AG04449 (cell line): ENCODE measurements at regions not wholly inside any gene's neighbourhood (a gene's known extent, or its start where the extent isn't known, plus 50 kb on each side); places are given as distances from the start of the nearest gene placed in this dataset.

Experiments
- CTCF ChIA-PET: fragments of 350-600 bp; formaldehyde crosslinking; extraction: SDS; loops from one replicate; lab custom pipeline; 2021; ENCODE audit warnings: antibody characterized with exemption; lab: Yijun Ruan, JAX
- POLR2A ChIA-PET: fragments of 400-600, 350-600 bp; formaldehyde crosslinking; extraction: SDS; loops from one replicate; lab custom pipeline; 2020; ENCODE audit warnings: antibody characterized with exemption, inconsistent platforms; lab: Yijun Ruan, JAX
- DNase-seq: peaks from one replicate; pipeline ENCODE4 v3.0.0-alpha.2; 2010; ENCODE audit warnings: low read depth, low spot score
- H3K4me3 ChIP-seq: 2 replicates; pipeline ENCODE4 v1.5.1; 2011; ENCODE audit warnings: low read depth, mild to moderate bottlenecking, control low read depth, low read length
- CTCF ChIP-seq: IDR thresholded peaks from one replicate; pipeline ENCODE4 v1.5.1; 2011; ENCODE audit warnings: mild to moderate bottlenecking, moderate library complexity, low read length, control low read depth, inconsistent platforms; ENCODE audit not compliant: insufficient read depth; ENCODE audit errors: missing control alignments

DNA sequence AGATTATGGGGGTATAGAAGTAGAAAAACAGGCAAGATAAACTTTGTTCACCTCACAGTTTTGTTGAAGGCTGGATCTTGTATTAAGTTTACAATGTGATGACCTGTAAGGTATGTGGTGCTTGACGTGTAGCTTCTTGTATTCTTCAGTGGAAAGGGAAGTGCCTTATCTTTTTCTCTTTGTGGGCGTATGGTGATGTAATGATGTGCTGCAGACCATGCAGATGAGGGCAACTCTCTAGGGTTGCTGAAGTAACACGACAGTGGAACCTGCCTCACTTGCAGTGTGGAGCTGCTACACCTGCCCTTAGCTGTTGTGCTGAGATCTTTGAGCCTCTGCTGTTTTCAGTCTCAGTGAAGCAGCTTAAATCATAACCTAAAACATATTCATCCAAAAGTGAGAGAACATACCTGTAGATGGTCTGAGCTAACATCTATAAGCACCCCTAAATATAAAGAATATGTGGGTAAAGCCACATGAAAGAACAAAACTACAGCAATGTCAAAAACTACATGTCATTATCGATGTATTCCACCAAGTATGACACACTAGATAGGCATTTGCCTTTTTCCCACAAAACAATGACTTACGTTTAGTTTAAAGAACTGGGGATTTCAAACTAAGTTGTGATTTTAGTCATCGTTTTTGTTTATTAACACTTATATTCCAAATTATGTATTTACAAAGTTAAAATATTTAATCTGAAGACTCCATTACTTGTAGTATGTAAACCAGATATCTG, 1144.1 kb downstream of the CNTNAP5 start:
- H3K4me3 ChIP-seq: no peak overlapping the region
- TF ChIP-seq CTCF: no peak
- ChIA-PET POLR2A (no interaction called here), CTCF (no interaction called here)
- DNase-seq: no peak

GRCh38 chr2:125169764-125170146, 1144.7 kb downstream of the CNTNAP5 start:
- CTCF ChIA-PET: no interaction called here
- H3K4me3 ChIP-seq: no peak overlapping the region
- POLR2A ChIA-PET: no interaction called here
- DNase-seq: no peak
- TF ChIP-seq CTCF: no peak

DNA sequence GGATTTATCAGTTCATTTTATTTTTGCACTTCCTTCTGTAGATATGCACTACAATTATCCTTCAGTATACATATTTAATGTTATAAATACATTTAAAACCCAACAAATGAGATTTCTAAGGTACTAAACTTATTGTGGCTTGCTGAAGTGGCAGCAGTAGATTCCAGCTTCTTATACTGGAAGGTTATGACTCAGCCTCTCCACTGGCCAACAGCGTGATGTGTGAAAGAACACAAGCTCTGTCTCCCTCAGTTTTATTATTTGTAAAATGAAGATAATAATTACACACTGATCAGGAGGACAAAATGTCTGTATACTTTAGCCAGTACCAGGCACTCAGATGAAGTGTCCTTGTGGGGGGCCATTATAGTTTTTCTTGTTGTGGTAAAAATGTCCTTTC, 1147.1 kb downstream of the CNTNAP5 start:
- POLR2A ChIA-PET: no interaction called here
- CTCF ChIA-PET: no interaction called here
- TF ChIP-seq CTCF: no peak
- DNase-seq: no peak
- H3K4me3 ChIP-seq: no peak overlapping the region

- ChIA-PET POLR2A (no interaction called here), CTCF (no interaction called here)
- DNase-seq: no peak
- TF ChIP-seq CTCF: no peak
- no peak overlapping the region for H3K4me3 ChIP-seq
These were observed 1150.3 kb downstream of the CNTNAP5 start for GRCh38 chr2:125175415-125175814.

DNA sequence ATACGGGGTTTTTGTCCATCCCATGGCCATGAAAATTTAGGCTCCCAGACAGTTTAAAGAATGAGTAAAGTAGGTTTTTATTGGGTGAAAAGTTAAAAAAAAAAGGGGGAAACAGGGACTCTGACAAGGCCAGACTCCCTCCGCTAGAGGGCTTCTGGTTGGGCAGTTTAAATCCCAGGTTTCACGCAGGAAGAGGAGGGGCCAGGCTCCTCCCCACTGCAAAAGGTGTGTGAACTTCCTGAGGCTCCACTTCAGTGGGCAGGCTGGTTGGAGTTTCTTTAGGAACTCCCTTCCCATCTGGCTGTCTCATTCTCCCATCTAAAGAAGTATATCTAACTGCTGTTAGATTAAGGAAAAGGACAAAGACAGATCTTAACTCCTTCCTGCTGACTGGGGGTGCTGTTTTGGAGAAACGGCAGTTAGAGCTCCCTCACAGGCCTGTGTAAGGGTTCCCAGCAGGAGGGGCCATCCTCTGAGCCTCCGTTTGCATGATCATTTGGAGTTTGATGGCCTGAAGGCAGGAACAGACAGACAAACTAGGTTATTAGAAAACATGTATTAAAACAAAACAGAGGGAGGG, 1160.7 kb downstream of the CNTNAP5 start:
- DNase-seq: no peak
- CTCF ChIA-PET: no interaction called here
- H3K4me3 ChIP-seq: no peak overlapping the region
- POLR2A ChIA-PET: no interaction called here
- TF ChIP-seq CTCF: no peak

DNA sequence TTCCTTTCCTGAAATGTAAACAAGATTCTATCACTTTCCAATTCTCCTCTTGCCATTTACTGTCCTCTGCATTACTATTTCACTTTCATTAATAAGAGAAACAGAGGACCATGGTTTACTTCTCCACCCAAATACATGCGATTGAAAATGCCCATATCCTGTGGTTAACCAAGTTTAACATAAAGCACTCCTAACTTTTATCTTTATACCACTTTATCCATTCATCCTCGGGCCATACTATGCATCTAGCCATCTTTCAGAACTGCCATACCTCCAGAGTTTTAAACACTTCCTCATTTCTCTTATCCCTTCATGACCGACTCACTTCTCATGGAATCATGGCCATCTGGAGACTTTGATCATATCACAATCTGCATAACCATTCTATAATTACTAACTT, 1182.3 kb downstream of the CNTNAP5 start:
- TF ChIP-seq CTCF: no peak
- ChIA-PET POLR2A (no interaction called here), CTCF (no interaction called here)
- DNase-seq: no peak
- no peak overlapping the region for H3K4me3 ChIP-seq
